ENCODE measurements at regions not wholly inside any gene's neighbourhood (a gene's known extent, or its start where the extent isn't known, plus 50 kb on each side); places are given as distances from the start of the nearest gene placed in this dataset.

DNA sequence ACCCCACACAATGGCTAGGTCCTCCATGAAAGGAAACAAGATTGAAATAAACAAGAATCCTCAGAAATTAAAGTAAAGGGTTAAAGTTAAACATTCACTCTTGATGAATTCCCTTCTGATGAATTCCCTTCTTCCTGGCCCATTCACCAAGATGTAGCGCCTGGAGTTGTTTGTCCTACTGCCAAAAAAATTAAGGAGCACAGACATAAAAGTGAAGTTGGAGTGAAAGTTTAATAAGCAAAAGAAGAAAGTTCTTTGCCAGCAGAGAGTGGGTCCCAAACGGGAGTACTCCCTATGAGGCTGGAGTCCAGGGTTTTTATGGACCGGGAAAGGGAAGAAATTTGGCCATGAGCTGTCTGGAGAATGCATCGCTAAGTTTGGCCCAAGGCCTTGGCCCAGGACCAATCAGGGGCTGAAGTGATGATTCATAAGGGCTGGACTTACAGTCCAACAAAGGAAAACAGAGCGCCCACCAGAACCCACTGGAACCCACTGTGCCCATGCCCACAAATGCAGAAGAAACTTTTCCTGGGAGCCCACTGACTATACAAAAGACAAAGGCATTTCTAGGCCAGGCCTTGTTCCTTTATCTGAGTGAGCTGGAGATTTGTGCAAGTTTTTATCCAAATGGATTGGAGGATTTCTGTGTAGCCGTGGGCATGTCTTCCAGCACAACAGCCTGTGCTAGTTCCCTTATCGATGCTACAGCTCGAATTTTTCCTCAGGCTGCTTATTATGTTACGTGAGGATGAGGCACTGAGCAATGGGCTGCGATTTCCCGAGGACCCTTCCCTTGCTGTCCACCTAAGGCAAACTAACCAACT is 1561.6 kb downstream of the OTOL1 start:
- Histone ChIP-seq H3K27me3 (ENCODE audit: control insufficient read depth, insufficient read depth, low read length) (no peaks in the 10 kb centered on the region), H3K4me3 (ENCODE audit: insufficient read depth, low read depth, low read length) (no peak overlapping the region), H3K36me3 (replicated peaks; ENCODE audit: control insufficient read depth, insufficient read depth, low read length) (no peaks in the 10 kb centered on the region)
- DNase-seq: no peak

DNA sequence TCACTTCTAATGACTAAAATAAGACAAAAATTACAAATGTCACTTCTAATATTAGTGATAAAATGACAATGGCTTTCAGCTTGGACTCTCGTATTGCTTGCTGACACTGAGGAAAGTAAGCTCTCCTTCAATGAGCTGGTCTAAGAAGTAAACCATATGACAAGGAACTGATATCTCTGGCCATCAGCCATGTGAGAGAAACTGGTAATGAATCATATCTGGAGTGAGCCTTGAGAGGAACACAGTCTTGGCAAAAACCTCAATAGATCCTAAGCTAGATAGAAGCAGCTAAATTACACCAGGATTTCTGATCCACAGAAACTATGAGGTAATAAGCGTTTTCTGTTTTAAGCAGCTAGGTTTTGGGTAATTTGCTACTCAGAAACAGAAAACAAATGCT is 1575.1 kb downstream of the OTOL1 start:
- Histone ChIP-seq H3K36me3 (replicated peaks; ENCODE audit: control insufficient read depth, insufficient read depth, low read length) (no peaks in the 10 kb centered on the region), H3K4me3 (ENCODE audit: insufficient read depth, low read depth, low read length) (no peak overlapping the region), H3K27me3 (ENCODE audit: control insufficient read depth, insufficient read depth, low read length) (no peaks in the 10 kb centered on the region)
- no peak for DNase-seq
